Calu3 (cell line): ENCODE measurements at regions not wholly inside any gene's neighbourhood (a gene's known extent, or its start where the extent isn't known, plus 50 kb on each side); places are given as distances from the start of the nearest gene placed in this dataset.

ENCODE experiments used
- BruUV-seq: library from RNA; stranded (reverse); fragments of 400-500 nt; replicated peaks from 2 replicates; lab custom pipeline; 2021; lab: Mats Ljungman, UMichigan
- CTCF ChIA-PET: fragments of 300-600 bp; sonication (Branson Sonifier 250); formaldehyde crosslinking; loops from one replicate; lab custom pipeline; 2022; ENCODE audit warnings: antibody characterized with exemption; lab: Charles Lee
- DNase-seq: peaks from one replicate; pipeline ENCODE4 v3.0.0; 2022
- H3K27ac Mint-ChIP-seq: one replicate; pipeline ENCODE4 v1.8.0; 2022; ENCODE audit warnings: mixed read lengths; ENCODE audit not compliant: unreplicated experiment
- H3K27me3 Mint-ChIP-seq: one replicate; pipeline ENCODE4 v1.8.0; 2022; ENCODE audit warnings: mixed read lengths; ENCODE audit not compliant: unreplicated experiment
- H3K36me3 Mint-ChIP-seq: one replicate; pipeline ENCODE4 v1.8.0; 2022; ENCODE audit warnings: mild to moderate bottlenecking, moderate library complexity, mixed read lengths; ENCODE audit not compliant: insufficient read depth, unreplicated experiment
- H3K4me1 Mint-ChIP-seq: one replicate; pipeline ENCODE4 v1.8.0; 2022; ENCODE audit warnings: mild to moderate bottlenecking, low read depth, mixed read lengths; ENCODE audit not compliant: unreplicated experiment
- H3K4me3 Mint-ChIP-seq: one replicate; pipeline ENCODE4 v1.8.0; 2022; ENCODE audit warnings: mild to moderate bottlenecking, low read depth, moderate library complexity, mixed read lengths; ENCODE audit not compliant: unreplicated experiment
- H3K9me3 Mint-ChIP-seq: one replicate; pipeline ENCODE4 v1.8.0; 2022; ENCODE audit warnings: low read depth, mixed read lengths; ENCODE audit not compliant: unreplicated experiment
- CTCF ChIP-seq: fragments of 200-600 bp; IDR thresholded peaks from one replicate; pipeline ENCODE4 v1.8.0; 2022; ENCODE audit warnings: antibody characterized with exemption; ENCODE audit not compliant: unreplicated experiment
- intact Hi-C: fragments of 100-400 bp; cut with micrococcal nuclease; formaldehyde crosslinking; loops from one replicate; pipeline ENCODE4 v1.10.0; 2022; ENCODE audit not compliant: unreplicated experiment

DNA sequence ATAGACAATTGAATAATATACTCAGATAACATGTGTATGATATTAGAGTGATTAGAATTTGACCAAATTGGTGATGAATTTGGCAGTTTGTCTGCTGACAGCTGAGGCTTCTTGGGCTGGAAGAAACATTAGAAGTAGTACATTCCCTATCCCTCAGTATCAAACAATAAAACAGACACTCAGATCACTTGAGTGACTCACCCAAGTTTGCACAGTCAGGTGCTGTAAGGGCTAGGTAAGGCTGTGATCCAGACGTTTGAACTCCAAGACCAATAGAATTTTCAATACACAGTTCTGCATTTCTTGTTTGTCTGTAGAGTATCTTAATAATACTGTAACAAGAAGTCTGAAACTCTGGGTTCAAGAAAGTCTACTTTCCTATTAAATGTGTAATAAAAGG, 223.5 kb downstream of the POSTN start:
- CTCF ChIA-PET: no interaction called here
- no peak for DNase-seq
- Mint-ChIP-seq H3K27ac (no peak overlapping the region), H3K9me3 (no peaks in the 10 kb centered on the region), H3K4me3 (no peak overlapping the region), H3K4me1 (no peaks in the 10 kb centered on the region), H3K36me3 (no peaks in the 10 kb centered on the region), H3K27me3 (no peaks in the 10 kb centered on the region)
- TF ChIP-seq CTCF: no peak
- no TSS peak for BruUV-seq
- intact Hi-C loops: no loop called here

- no peaks in the 10 kb centered on the region for H3K36me3 Mint-ChIP-seq
- H3K4me1 Mint-ChIP-seq: no peaks in the 10 kb centered on the region
These were observed 229.0 kb downstream of the POSTN start for GRCh38 chr13:37369616-37370015.

DNA sequence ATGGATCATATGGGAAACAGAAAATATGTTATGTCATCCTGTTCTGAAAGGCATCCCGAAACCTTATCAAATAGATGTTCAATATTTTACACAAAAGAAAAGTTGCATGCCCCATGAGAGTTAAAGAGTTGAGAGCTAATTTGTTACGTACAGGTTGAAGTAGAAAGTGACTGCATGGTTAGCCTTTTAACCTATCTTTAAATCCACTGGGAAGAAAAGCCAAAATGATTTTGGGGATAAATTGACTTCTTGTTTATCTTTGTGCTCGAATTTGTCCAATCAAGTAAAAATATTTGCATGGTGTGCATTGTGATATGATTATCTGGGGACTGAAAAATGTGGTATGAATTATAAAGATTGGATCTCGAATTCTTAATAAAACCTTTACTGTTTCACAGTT, 230.1 kb downstream of the POSTN start:
- CTCF ChIA-PET: no interaction called here
- H3K27ac Mint-ChIP-seq: no peak overlapping the region
- intact Hi-C loops: no loop called here

More at GRCh38 chr13:37369616-37370015, 229.0 kb downstream of the POSTN start:
- no peak overlapping the region for H3K27ac Mint-ChIP-seq
- H3K27me3 Mint-ChIP-seq: no peaks in the 10 kb centered on the region
- no peak for DNase-seq
- no peaks in the 10 kb centered on the region for H3K9me3 Mint-ChIP-seq
- BruUV-seq: no TSS peak
- no peak overlapping the region for H3K4me3 Mint-ChIP-seq
- TF ChIP-seq CTCF: no peak
- CTCF ChIA-PET: no interaction called here
- intact Hi-C loops: no loop called here

GRCh38 chr13:37366044-37366770, 232.4 kb downstream of the POSTN start:
- BruUV-seq: no TSS peak
- Mint-ChIP-seq H3K4me3 (no peak overlapping the region), H3K4me1 (no peaks in the 10 kb centered on the region), H3K27ac (no peak overlapping the region), H3K36me3 (no peaks in the 10 kb centered on the region), H3K9me3 (no peaks in the 10 kb centered on the region), H3K27me3 (no peaks in the 10 kb centered on the region)
- TF ChIP-seq CTCF: no peak
- intact Hi-C loops: no loop called here
- CTCF ChIA-PET: no interaction called here
- no peak for DNase-seq

More for the DNA sequence above, 230.1 kb downstream of the POSTN start:
- Mint-ChIP-seq H3K4me1 (no peaks in the 10 kb centered on the region), H3K36me3 (no peaks in the 10 kb centered on the region), H3K4me3 (no peak overlapping the region), H3K9me3 (no peaks in the 10 kb centered on the region), H3K27me3 (no peaks in the 10 kb centered on the region)
- TF ChIP-seq CTCF: no peak
- no peak for DNase-seq
- BruUV-seq: no TSS peak
